ENCODE measurements at regions not wholly inside any gene's neighbourhood (a gene's known extent, or its start where the extent isn't known, plus 50 kb on each side); places are given as distances from the start of the nearest gene placed in this dataset.

- H3K27ac Mint-ChIP-seq (ENCODE audit: unreplicated experiment), result no peak overlapping the region
- TF ChIP-seq, protein P1, sequence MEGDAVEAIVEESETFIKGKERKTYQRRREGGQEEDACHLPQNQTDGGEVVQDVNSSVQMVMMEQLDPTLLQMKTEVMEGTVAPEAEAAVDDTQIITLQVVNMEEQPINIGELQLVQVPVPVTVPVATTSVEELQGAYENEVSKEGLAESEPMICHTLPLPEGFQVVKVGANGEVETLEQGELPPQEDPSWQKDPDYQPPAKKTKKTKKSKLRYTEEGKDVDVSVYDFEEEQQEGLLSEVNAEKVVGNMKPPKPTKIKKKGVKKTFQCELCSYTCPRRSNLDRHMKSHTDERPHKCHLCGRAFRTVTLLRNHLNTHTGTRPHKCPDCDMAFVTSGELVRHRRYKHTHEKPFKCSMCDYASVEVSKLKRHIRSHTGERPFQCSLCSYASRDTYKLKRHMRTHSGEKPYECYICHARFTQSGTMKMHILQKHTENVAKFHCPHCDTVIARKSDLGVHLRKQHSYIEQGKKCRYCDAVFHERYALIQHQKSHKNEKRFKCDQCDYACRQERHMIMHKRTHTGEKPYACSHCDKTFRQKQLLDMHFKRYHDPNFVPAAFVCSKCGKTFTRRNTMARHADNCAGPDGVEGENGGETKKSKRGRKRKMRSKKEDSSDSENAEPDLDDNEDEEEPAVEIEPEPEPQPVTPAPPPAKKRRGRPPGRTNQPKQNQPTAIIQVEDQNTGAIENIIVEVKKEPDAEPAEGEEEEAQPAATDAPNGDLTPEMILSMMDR (IDR thresholded peaks at IDR 0.05), result no peak
- H3K36me3 Mint-ChIP-seq (ENCODE audit: low read depth), result no peaks in the 10 kb centered on the region
- no peaks in the 10 kb centered on the region for H3K27me3 Mint-ChIP-seq (ENCODE audit: low read depth)
- H3K4me3 Mint-ChIP-seq (ENCODE audit: unreplicated experiment), result no peak overlapping the region
- no peak for DNase-seq (ENCODE audit: low spot score)
- H3K4me1 Mint-ChIP-seq (ENCODE audit: low read depth), result peaks cover 17% of the 10 kb centered on the region
- no peaks in the 10 kb centered on the region for H3K9me3 Mint-ChIP-seq (ENCODE audit: low read depth)
These were observed 136.3 kb downstream of the PALM2AKAP2 start for GRCh38 chr9:109916316-109916715.

GRCh38 chr9:109918339-109919163 is 138.6 kb downstream of the PALM2AKAP2 start:
- peak overlapping the region; percentile 19 for H3K27ac Mint-ChIP-seq (ENCODE audit: unreplicated experiment)
- no peaks in the 10 kb centered on the region for H3K36me3 Mint-ChIP-seq (ENCODE audit: low read depth)
- H3K4me1 Mint-ChIP-seq (ENCODE audit: low read depth), result peaks cover 17% of the 10 kb centered on the region
- no peaks in the 10 kb centered on the region for H3K9me3 Mint-ChIP-seq (ENCODE audit: low read depth)
- no peak overlapping the region for H3K4me3 Mint-ChIP-seq (ENCODE audit: unreplicated experiment)
- no peaks in the 10 kb centered on the region for H3K27me3 Mint-ChIP-seq (ENCODE audit: low read depth)
- TF ChIP-seq, protein P1 (IDR thresholded peaks at IDR 0.05), result no peak
- no peak for DNase-seq (ENCODE audit: low spot score)

- H3K9me3 Mint-ChIP-seq (ENCODE audit: low read depth), result no peaks in the 10 kb centered on the region
- no peak overlapping the region for H3K4me3 Mint-ChIP-seq (ENCODE audit: unreplicated experiment)
These were observed 139.9 kb downstream of the PALM2AKAP2 start for GRCh38 chr9:109919736-109920408.

GRCh38 chr9:109922617-109923470 is 142.8 kb downstream of the PALM2AKAP2 start:
- no peak for DNase-seq (ENCODE audit: low spot score)
- Mint-ChIP-seq H3K27ac (ENCODE audit: unreplicated experiment) (no peak overlapping the region), H3K27me3 (ENCODE audit: low read depth) (no peaks in the 10 kb centered on the region), H3K9me3 (ENCODE audit: low read depth) (no peaks in the 10 kb centered on the region), H3K4me3 (ENCODE audit: unreplicated experiment) (no peak overlapping the region), H3K4me1 (ENCODE audit: low read depth) (peaks cover 13% of the 10 kb centered on the region), H3K36me3 (ENCODE audit: low read depth) (peaks cover 23% of the 10 kb centered on the region)
- TF ChIP-seq, protein P1 (IDR thresholded peaks at IDR 0.05), result no peak

More at GRCh38 chr9:109919736-109920408, 139.9 kb downstream of the PALM2AKAP2 start:
- peaks cover 9% of the 10 kb centered on the region for H3K36me3 Mint-ChIP-seq (ENCODE audit: low read depth)
- peaks cover 15% of the 10 kb centered on the region for H3K4me1 Mint-ChIP-seq (ENCODE audit: low read depth)
- H3K27me3 Mint-ChIP-seq (ENCODE audit: low read depth), result no peaks in the 10 kb centered on the region
- TF ChIP-seq, protein P1 (IDR thresholded peaks at IDR 0.05), result no peak
- H3K27ac Mint-ChIP-seq (ENCODE audit: unreplicated experiment), result no peak overlapping the region
- no peak for DNase-seq (ENCODE audit: low spot score)

- Mint-ChIP-seq H3K4me3 (ENCODE audit: unreplicated experiment) (no peak overlapping the region), H3K4me1 (ENCODE audit: low read depth) (peaks cover 7% of the 10 kb centered on the region), H3K36me3 (ENCODE audit: low read depth) (peaks cover 23% of the 10 kb centered on the region), H3K27ac (ENCODE audit: unreplicated experiment) (no peak overlapping the region), H3K27me3 (ENCODE audit: low read depth) (no peaks in the 10 kb centered on the region), H3K9me3 (ENCODE audit: low read depth) (no peaks in the 10 kb centered on the region)
- DNase-seq (ENCODE audit: low spot score), result no peak
- TF ChIP-seq, protein P1 (IDR thresholded peaks at IDR 0.05), result no peak
These were observed 143.4 kb downstream of the PALM2AKAP2 start for GRCh38 chr9:109923471-109923760.
